GM18507 (cell line): ENCODE measurements at regions not wholly inside any gene's neighbourhood (a gene's known extent, or its start where the extent isn't known, plus 50 kb on each side); places are given as distances from the start of the nearest gene placed in this dataset.

ENCODE experiments used
- DNase-seq: peaks from one replicate; pipeline ENCODE4 v3.0.0; 2011; ENCODE audit warnings: low read depth; ENCODE audit not compliant: insufficient read length; ENCODE audit errors: extremely low spot score
- FAIRE-seq: peaks from 2 replicates; lab custom pipeline; 2011; peaks lifted over from hg19 to GRCh38; lab: Jason Lieb, UNC

- DNase-seq (no peak), FAIRE-seq (no peak)
Measured at GRCh38 chr10:118472415-118473304, 122.8 kb downstream of the PRLHR start.

GRCh38 chr10:118471863-118472262 is 123.6 kb downstream of the PRLHR start:
- DNase-seq (no peak), FAIRE-seq (no peak)

- FAIRE-seq (no peak), DNase-seq (no peak)
Measured at GRCh38 chr10:118470470-118470869, 125.0 kb downstream of the PRLHR start.

GRCh38 chr10:118467200-118467599 is 125.1 kb upstream of the FAM204A start:
- DNase-seq (no peak), FAIRE-seq (no peak)

GRCh38 chr10:118465300-118465874 is 123.3 kb upstream of the FAM204A start:
- DNase-seq (no peak), FAIRE-seq (no peak)

- no peak for DNase-seq
- FAIRE-seq, result no peak
Measured at GRCh38 chr10:118463740-118464139, 121.6 kb upstream of the FAM204A start.

- FAIRE-seq (no peak), DNase-seq (no peak)
Measured at GRCh38 chr10:118462401-118462800, 120.3 kb upstream of the FAM204A start.

GRCh38 chr10:118459642-118460193 is 117.6 kb upstream of the FAM204A start:
- DNase-seq, result peak; percentile 8
- FAIRE-seq, result peak; percentile 76

GRCh38 chr10:118458957-118459641 is 117.0 kb upstream of the FAM204A start:
- DNase-seq (no peak), FAIRE-seq (no peak)

GRCh38 chr10:118457824-118458428 is 115.8 kb upstream of the FAM204A start:
- no peak for FAIRE-seq
- no peak for DNase-seq

GRCh38 chr10:118455181-118455695 is 113.1 kb upstream of the FAM204A start:
- FAIRE-seq (no peak), DNase-seq (no peak)

- FAIRE-seq (no peak), DNase-seq (no peak)
Measured at GRCh38 chr10:118454211-118454610, 112.1 kb upstream of the FAM204A start.

GRCh38 chr10:118452098-118452497 is 110.0 kb upstream of the FAM204A start:
- no peak for FAIRE-seq
- no peak for DNase-seq

GRCh38 chr10:118449521-118449920 is 107.4 kb upstream of the FAM204A start:
- DNase-seq (no peak), FAIRE-seq (no peak)

GRCh38 chr10:118448744-118449143 is 106.6 kb upstream of the FAM204A start:
- DNase-seq (no peak), FAIRE-seq (no peak)

- DNase-seq (no peak), FAIRE-seq (no peak)
Measured at GRCh38 chr10:118447478-118448270, 105.5 kb upstream of the FAM204A start.

GRCh38 chr10:118445535-118445934 is 103.4 kb upstream of the FAM204A start:
- DNase-seq, result no peak
- FAIRE-seq, result no peak

GRCh38 chr10:118444069-118444468 is 101.9 kb upstream of the FAM204A start:
- FAIRE-seq, result no peak
- DNase-seq, result no peak

- no peak for FAIRE-seq
- no peak for DNase-seq
Measured at GRCh38 chr10:118442032-118442431, 99.9 kb upstream of the FAM204A start.
